Left renal cortex interstitium (tissue), 4 donors: ENCODE measurements at regions not wholly inside any gene's neighbourhood (a gene's known extent, or its start where the extent isn't known, plus 50 kb on each side); places are given as distances from the start of the nearest gene placed in this dataset.
"Not testable (repeated sequence)": the region's sequence is repeated elsewhere in the genome, so short reads cannot be mapped to it uniquely, and the experiment has no call there.

Experiments
- DNase-seq, 4 donors: peaks; one replicate each; pipeline ENCODE4 v3.0.0-alpha.2; 2013; ENCODE audit warnings: low read depth in 4 of 4, low spot score in 2 of 4, missing footprints in 1 of 4

DNA sequence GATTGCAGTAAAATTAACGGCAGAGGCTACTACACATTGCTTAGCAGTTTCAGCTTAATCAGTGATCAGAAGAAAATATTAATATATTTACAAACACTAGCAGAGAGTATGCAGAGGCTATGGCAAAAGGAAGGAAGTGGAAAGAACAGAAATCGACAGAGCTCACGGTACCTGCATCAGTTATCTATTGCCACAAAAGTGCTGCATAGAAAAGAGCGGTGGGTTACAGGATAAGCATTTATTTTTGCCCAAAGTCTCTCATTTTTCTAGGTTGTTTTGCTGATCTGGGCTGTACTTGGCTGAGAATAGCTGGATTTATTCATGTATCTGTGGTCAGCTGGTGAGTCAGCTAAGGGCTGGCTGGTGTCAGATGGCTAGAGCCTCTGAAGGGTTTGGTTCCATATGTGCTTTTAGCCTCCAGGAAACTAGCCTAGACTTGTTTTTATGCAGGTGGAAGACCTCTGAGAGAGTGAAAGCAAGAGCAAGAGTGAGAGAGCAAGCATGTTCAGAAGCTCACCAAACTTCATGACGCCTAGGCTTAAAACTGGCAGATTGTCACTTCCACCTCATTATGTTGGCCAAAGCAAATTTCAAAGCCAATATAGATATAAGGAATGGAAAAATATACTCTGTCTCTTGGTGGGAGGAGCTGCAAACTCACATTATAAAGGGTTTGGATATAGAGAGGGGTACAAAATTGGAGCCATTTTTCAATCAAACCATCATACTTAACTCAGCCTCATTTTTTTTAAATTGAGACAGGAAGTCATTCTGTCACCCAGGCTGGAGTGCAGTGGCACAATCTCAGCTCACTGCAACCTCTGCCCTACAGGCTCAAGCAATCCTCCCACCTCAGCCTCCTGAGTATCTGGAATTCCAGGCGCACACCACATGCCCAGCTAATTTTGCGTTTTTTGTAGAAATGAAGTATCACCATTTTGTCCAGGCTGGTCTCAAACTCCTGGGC, 153.2 kb upstream of the RPL34 start:
- DNase-seq, result no peak

DNA sequence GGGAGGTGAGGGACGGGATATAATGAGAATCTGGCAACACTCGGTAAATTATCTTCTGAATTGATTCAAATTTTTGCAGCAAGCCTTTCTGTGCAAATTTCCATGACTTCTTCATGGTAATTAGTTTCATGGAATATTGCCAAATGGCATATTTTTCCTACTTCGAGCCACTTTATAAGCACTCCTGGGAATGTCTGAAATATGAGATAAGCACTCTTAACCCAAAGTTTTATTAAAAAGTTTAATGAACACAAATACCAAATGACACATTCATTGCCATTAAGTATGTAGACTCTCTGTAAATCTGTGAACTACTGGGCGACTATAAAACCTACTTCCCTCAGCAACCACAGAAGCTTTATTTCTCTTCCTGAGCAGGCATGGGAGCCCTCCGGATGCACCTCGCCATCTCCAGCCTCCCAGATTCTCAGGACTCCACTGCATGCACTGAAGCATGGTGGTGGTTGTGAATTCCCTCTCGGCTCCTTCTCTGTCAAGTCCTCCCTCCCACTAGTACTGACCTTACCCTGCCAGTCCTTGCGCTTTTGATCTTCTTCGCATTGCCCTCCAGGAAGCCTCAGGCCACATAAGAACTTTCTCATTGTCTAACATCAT, 154.4 kb upstream of the RPL34 start:
- no peak for DNase-seq

DNA sequence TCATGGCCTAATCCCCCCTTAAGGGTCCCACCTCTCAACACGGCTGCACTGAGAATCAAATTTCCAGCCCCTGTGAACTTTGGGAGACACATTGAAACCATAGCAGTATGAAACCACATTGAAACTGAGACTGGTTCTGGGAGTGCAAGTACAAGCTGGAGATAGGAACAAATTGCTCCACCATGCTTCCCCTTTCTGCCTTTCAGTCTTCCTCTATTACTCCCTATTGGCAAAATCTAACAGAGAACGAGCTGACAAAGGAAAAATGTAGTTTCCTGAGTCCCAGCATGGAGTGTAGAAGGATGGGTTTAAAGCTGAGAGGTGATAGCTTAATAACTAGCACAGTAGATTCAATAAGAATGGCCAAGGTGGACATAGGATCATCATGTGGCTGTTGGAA, 161.7 kb upstream of the RPL34 start:
- no peak for DNase-seq

DNA sequence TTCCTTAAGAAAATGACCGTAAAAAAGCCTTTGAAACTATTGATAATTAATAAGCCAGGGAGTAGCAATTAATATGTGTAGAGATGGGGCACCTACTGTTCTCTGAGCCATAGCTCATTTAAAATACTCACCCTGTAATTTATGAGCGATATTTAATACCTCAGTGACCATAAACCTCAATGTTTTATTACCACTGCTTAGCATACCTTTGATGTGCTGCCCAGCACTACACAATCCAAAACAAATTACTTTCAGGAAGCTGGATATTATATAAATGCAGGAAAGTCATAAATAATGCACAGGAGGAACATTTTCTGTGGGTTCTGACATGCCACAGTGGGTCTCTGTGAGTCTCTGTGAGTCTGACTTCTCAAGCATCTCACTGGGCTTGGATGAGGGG, 166.1 kb upstream of the RPL34 start:
- DNase-seq, result peak in 1 of 4 donors; percentile 43

DNA sequence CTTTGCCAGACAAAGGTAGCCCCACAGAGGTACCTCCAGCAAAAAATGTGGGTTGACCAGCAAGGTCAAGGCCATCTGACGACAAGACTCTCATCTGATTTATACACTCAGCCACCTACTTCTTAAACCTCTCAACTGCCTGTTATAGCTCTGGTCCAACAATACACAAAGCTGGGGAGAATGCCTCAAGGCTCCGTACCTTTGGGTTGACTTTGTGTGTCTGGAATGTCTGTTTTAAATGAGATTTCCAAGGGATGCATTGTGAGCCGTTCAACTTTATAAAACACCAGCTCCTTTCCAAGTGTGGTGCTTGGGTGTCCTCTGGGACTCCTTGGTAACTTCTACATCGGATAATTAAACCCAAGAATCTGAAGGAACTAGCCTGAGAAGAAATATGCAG, 167.0 kb upstream of the RPL34 start:
- no peak for DNase-seq

DNA sequence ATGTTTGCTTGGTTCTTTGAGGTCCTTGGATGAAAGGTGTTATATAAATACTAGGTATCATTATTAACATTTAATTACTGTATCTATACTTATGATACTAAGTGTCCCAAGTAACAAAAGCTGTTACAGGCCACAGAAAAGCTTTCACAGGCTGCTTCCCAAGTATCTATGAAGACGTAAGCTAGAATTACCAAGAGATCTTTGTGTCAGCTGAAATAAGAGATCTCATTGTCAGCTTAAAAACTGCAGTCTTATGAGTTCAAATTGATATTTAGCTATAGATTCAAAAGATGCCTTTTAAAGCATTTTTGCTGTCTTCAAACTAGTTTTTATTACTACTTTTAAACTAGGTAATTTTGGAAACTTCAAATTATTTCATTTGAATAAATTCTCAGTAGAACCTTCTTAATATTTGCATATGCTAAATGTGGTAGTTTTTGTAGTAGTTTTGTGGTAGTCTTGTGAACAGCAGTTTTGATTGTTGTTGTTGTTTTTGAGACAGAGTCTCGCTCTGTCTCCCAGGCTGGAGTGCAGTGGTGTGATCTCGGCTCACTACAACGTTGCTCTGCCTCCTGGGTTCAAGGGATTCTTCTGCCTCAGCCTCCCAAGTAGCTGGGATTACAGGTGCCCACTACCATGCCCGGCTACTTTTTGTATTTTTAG, 170.0 kb upstream of the RPL34 start:
- DNase-seq, result no peak

DNA sequence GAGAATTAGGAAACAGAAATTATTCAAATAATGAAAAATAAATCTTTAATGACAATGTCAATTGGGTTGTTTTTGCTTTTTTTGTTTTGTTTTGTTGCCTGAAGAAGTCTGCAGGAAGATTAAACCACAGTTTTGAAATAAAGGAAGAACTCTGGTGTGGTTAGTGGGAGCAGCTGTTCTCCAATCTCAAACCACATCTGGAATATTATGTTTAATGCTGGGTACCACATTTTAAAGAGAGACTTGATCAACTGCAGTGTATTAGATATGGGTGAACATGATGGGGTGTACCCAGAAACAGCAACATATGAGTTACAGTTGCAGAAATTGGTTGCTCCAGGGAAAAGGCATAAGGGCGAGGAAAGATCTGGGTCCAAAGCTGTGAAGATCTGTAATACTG, 171.2 kb upstream of the RPL34 start:
- no peak for DNase-seq

DNA sequence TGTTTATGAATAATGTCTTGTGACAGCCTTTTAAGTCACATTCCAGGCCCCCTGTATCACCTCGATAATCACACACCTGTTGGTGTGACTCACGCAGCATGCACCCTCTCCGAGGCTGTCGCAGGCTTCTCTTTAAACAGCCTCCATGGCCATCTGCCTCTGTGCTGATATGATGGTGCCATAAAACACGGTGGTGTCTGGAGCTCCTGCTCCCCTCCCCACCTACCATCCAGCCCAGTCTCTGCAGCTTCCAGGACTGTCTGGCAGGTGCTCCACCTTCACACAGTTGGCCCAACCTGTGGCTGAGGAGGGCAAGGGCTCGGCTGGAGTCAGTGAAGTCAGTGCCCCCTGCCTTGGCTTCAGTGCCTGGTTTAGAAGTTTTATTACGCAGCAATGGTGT, 173.8 kb upstream of the RPL34 start:
- DNase-seq, result no peak

DNA sequence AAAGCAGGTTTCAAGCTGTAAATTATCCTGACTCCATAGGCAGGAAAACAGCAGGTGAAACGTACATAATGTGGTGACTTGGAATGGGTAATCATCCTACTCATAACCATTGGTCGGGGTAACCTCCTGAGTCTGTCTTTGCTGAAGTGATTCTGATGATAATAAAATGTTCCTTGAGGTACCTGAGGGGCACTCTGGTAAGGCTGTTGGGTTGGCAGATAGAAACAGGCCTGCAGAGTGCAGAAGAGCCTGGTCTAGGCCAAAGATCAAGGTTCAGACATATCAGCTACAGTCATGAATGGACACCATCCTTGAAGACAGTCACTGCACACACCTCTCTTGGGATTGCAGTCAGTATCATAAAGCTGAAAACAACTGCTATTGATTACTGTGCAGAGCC, 174.7 kb upstream of the RPL34 start:
- no peak for DNase-seq

DNA sequence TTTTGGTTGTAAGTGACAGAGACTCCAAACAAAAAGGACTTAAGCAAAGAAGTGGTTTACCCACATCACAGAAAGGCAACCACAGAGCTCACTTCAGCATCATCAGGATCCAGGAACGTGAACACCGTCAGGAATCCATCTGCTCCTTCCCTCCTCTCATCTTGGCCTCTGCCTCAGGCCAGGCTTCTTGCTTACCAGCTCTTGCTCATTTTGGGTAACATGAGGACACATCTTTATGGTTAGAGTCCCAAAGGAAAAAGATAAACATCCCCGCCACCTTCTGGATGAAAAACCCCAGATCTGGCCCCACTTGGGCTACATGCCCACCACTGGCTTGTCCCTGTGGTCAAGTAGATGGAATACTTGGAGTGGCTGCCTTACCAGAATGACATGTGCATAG, 176.8 kb upstream of the RPL34 start:
- DNase-seq, result no peak

DNA sequence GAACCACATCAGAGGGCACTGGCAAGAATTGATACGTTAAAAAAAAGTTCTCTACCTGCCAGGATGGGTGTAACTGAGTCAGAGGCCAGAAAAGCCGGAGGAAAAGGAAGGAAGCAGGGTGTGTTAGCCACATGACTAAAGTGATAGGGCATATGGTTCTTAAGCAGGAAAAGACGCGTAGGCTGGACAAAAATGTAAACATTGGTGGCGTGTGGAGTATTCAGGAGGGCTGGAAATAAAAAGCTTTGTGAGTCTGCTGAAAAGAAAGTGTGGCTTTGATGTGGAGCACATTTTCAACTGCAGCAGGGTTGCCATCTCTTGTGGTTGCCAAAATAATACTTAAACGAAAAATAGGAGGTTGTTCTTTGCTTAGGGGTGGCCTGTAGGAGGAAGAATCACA, 186.5 kb upstream of the RPL34 start:
- no peak for DNase-seq

DNA sequence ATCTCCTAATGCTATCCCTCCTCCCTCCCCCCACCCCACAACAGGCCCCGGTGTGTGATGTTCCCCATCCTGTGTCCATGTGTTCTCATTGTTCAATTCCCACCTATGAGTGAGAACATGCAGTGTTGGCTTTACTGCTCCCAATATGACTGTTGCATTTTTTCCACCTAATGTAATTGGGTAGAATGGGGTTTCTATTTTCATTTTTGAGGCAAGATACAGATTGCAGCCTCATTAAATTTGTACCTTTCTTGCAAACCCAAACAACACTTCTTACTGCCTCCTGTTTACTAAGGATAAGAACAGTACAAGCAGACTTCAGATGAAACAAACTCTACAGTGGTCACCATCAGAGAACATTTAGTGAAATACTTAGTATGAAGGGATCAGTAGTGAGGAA, 187.0 kb upstream of the RPL34 start:
- DNase-seq, result not testable (repeated sequence)

DNA sequence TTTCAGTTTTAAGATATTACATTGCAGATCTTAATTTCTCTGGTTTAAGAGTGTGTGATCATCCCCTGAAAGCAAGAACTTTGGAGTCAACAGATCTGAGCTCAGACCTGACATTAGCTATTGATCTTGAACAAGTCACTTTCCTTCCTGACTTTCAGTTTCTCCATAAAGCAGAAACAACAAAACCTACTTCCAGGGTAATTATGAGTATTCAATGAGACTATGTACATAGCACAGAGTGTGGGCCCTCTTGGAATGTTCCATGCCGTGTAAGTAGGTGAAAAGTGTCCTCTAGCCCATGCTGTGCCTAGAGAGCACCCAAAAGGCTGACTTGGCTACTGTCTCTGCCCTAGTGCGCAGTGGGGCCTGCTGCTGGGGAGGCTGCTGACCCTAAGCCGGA, 188.0 kb upstream of the RPL34 start:
- no peak for DNase-seq

DNA sequence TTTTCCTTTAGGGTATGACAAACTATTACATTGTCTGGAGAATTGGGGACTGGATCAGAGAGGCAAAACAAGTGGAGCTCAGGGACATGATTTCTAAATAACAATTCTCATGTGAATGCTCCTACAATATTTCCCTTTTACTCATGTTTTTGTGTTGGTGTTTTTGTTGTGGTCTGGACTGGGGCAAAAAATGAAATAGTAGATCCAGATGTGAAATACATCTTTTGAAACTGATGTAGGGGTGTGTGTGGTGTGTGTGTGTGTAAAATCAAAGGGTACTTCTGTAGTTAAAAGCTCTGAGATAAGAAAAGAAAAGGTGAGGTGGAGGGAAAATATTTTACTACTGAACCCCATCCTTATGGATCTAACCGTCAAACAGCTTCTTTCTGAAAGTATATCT, 188.4 kb upstream of the RPL34 start:
- no peak for DNase-seq

DNA sequence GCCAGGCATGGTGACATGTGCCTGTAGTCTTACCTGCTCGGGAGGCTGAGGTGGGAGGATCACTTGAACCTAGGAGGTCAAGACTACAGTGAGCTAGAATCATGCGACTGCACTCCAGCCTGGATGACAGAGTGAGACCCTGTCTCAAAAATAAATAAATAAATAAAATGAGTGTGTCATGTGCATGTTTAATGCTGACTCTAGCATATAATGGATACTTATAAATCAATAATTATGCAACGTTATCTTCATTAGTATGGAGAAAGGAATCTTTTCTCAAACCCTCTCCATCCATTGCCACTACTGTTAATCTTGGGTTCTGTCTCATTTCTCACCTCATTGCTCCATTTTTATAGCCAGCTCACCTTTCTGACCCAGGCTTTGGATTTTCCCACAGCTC, 189.5 kb upstream of the RPL34 start:
- DNase-seq, result no peak

DNA sequence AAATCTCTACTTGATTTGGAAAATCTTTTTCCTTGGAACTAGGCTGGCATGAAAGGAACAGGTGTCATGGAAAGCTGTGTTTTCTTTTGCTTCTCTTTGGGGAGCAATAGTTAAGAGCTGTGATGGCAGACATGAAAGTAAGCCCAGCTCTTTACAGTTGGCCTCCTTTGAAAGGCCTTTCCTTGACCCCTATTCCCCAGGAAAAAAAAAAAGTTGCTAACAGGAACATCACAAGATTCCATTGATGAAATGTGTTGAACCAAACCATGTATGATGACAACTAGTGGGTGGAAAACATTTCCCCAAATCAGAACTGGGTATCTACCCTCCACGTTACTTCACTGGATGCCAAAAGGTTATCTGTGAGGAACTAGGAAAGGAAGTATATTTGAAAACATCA, 190.7 kb upstream of the RPL34 start:
- no peak for DNase-seq

DNA sequence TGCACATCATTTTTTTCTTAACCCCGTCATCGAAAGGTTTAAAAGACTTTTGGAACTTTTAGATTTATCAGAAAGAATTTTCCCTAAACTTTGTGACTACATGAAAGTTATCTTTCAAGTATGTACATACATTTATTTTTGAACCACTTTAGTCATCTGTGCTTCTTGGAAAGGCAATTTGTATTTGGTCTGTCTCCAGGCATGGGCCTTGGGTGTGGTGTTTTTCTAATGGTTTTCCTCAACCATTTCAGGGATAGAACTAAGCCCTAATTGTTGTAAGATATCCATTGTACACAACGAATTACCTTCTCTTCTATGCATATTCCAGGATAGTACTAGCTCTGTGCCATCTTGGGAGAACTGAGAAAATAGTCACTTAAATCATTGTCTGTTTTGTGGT, 191.5 kb upstream of the RPL34 start:
- no peak for DNase-seq

DNA sequence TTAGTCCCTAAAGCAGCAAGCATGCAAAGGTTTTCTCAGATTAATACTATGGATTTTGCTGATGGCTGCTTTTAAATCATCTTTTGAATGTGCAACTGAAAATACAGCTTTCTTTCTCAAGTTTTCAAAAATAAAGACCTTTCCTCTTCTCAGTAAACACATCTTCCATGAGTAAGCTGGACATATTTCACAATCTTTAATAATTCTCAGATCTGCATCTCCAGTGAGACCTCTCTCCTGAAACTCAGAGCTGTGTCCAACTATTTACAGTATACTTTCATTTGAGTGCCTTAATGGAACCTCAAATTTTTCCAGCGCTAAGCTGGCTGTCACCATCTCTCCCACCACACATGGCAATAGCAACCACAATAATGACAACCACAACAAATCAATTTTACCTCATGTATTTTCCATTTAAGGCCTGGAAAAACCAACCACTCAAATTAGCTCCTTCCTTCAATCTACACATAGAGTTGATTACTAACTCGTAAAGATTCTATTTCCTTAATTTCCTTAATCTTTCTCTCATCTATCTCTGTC, 192.4 kb upstream of the RPL34 start:
- no peak for DNase-seq

DNA sequence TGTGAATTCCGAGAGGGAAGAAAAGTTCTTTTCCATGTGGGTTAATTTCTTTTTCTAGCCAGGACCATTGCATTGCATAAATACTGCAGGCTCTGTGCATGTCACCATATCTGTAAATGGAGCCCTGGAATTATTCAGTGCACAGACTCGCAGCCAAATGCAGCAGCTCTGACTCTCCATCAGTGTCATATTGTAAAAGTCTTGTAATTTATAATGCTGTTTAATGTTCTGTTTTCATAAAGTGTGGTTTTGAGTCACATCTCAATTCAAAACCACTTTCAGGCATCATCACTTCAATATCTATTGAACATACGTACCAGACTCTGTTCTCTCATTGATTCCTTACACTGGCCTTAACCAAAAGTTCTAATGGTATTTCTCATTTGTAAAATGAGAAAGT, 193.9 kb upstream of the RPL34 start:
- no peak for DNase-seq

DNA sequence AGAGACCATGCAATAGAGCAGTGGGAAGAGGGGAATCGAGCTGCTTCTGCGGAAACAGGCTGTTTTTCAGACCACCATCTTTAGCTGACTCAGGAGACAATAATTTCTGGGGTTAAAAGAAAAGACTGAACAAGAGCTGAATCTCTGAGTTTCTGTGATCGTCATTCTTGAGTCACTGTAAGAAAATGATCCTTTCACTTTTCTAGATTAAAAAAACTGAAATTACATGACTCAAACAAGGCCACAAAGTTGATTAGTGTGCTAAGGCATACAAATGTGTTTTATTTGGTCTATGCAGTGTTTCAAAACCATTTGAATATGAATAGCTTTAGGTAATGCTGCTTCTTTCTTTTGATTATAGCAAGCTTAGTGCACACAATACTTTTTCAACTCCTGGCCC, 194.4 kb upstream of the RPL34 start:
- DNase-seq, result no peak

DNA sequence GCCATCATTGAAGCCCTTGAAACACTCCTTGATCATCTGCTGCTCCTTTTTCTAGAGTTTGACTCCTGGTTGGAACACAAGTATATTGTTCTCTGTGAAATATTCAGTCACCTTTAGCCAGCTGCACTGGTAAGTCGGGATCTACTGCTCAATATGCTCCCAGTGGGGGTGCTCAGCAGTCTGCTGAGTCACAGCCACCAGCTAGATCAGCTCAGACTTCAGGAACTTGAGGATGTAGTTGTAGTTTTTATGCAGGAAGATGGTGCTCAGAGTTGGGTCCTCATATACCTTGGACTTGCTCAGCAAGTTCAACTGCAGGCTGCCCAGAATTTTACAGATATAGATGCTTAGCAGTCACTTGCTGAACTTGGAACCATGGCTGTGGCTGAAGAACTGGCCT, 202.5 kb upstream of the RPL34 start:
- DNase-seq, result no peak

DNA sequence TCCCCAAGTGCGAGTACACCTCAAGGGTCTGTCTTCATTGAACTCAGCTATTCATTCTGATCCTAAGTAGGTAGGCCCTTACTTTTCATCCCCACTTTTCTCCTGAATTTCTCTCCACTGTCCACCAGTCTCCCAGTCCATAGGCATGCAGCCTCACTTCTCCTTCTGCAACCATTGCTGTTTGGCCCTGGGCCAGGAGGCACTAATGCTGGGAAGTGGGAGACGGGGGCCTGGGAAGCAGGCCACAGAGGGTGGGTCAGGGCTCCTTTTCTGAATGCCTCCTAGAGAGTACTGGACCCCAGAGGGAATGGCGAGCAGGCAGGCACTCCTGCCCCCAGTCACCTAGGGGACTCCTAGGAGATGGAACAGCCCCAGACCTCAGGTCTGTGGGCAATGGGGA, 203.5 kb upstream of the RPL34 start:
- no peak for DNase-seq
